GM03348 (cell line): ENCODE measurements at regions not wholly inside any gene's neighbourhood (a gene's known extent, or its start where the extent isn't known, plus 50 kb on each side); places are given as distances from the start of the nearest gene placed in this dataset.
A peak's percentile ranks its signal among the peaks of the same experiment; 100 is the strongest.

Source experiments
- DNase-seq: peaks from one replicate; pipeline ENCODE4 v3.0.0; 2012; ENCODE audit warnings: low spot score

- no peak for DNase-seq
Measured at GRCh38 chr11:36877149-36877548, 279.1 kb upstream of the RAG2 start.

DNA sequence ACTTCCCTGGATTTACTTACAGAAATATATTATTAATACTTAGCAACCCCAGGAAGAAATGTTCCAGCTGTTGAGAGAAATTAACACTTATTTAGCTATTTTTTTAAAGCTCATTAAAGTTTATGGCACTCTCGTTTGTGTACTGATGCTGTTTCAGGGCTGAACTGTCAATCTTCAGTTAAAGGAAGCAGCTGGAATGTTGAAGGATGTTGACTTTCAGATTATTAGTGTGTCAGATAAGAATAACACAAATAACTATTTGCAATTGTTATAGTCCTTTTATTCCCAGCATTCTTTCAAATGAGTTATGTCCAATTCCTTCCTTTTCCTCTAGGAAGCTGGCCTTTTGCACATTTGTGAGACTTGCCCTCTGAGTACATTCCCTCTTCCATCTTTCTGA is 278.2 kb upstream of the RAG2 start:
- DNase-seq = no peak

GRCh38 chr11:36874291-36874690 is 276.3 kb upstream of the RAG2 start:
- no peak for DNase-seq

- no peak for DNase-seq
Measured at GRCh38 chr11:36870361-36870760, 272.3 kb upstream of the RAG2 start.

DNA sequence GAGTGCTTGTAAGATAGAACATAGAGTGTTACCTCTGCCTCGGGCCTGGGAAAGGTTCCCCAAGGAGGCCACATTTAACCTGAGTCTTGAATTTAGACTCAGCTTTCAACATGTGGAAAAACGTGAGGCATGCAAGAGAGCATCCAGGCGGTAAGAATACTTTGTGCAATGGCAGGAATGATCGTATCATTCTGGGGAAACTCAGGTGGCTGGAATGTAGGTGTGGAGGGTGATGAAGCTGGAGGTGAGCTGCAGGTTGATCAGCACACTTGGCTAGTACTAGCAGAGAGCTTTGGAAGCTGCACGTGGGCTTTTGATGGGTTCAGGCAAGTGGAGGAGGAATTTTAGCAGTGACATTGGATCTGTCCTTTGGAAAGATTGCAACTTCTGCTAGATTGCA is 270.3 kb upstream of the RAG2 start:
- no peak for DNase-seq

DNA sequence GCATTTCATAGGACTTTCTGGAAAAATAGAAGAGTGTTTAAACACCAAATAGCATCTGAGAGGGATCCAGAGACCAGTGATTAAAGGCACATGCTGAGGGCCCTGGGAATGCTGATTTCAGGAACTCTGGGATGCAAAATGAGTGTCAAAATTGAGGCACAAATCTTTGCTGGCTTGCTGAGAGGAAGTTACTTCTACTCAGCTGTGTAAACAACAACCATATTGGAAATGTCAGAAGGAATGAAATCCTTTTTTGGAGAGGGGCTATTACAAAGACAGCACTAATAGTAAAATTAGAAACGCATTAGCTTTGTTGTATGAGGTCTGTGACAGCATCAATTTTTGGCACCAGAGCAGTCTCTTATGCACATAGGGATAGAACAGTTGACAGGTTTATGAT is 267.8 kb upstream of the RAG2 start:
- DNase-seq = no peak

DNA sequence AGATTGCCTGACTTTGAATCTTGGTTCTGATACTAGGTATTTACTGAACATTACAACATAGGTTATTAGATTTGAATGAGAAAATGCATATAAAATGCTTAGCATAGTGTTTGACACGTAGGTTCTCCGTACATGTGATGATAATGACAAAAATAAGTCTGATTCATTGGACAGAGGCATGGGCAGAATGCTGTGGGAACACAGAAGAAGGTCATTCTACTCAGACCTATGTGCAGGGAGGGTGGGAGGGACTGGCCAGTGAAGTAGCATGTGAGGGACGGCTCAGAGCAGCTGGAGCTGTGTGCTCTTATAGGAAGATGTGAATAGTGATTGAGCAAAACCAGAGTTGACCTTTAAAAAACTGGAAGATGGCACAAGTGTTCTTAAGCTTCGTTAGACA is 256.8 kb upstream of the RAG2 start:
- DNase-seq = no peak

- no peak for DNase-seq
Measured at GRCh38 chr11:36848660-36849059, 250.6 kb upstream of the RAG2 start.

DNA sequence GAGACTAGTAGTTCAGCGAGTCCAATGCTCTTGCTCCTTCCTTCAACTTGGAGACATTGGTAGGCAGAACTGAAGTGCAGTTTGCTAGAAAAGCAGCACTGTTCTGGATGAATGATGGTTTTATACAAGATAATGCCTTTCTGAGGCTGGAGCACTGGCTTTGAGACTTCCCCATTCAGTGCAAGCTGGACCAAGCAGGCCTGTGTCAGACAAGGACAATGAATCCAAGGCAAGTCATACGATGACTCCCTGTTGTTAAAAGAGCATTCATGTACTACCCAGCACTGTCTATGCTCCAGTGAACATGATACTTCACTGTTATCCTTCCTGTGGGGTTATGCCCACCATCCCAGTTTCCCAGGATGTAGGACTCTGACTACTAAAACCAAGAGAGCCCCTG is 242.3 kb upstream of the RAG2 start:
- DNase-seq = no peak

GRCh38 chr11:36837831-36838437 is 239.9 kb upstream of the RAG2 start:
- DNase-seq = no peak

- no peak for DNase-seq
Measured at GRCh38 chr11:36825251-36825650, 227.2 kb upstream of the RAG2 start.

DNA sequence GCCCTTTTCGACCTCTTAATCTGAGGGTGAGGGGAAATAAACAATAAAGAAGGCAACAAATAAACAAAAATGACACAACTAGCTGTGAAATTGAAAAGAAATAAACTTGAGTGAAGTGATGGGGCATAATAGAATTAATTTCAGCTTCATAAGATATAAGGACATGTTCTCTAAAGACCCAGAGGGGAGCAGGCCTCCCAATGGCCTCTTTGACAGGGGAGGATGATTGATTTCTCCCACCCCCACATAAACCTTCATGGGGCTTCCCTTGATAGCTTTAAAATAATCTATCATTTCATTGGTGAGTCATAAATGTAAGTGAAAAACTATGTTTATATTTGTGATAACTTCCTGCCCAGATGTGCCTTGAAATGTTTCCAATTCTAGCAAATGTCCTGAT is 226.3 kb upstream of the RAG2 start:
- no peak for DNase-seq

GRCh38 chr11:36822829-36823228 is 224.8 kb upstream of the RAG2 start:
- no peak for DNase-seq

GRCh38 chr11:36818410-36818809 is 220.4 kb upstream of the RAG2 start:
- DNase-seq = peak; percentile 17

GRCh38 chr11:36817336-36817965 is 219.4 kb upstream of the RAG2 start:
- no peak for DNase-seq

GRCh38 chr11:36809303-36809702 is 211.3 kb upstream of the RAG2 start:
- DNase-seq = no peak

DNA sequence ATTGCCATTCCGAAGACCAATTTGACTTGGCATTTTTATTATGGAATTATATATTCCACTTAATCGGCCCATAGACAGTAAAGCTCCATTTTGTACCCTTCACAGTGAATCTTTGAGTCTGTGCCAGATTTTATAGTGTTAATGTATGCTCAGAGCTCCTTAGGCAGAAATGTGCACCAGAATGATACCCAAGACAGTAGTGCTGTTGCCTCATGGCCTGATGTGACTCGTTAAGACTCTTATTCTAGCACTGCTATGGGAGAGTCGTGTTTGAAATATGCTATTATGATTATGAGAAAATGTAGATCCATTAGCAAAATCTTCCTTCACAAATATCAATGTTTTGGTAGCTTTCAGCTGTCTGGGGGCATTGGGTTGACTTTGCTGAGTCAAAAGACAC is 209.8 kb upstream of the RAG2 start:
- DNase-seq = no peak

GRCh38 chr11:36803084-36803483 is 205.0 kb upstream of the RAG2 start:
- no peak for DNase-seq

- no peak for DNase-seq
Measured at GRCh38 chr11:36792996-36793914, 195.2 kb upstream of the RAG2 start.

DNA sequence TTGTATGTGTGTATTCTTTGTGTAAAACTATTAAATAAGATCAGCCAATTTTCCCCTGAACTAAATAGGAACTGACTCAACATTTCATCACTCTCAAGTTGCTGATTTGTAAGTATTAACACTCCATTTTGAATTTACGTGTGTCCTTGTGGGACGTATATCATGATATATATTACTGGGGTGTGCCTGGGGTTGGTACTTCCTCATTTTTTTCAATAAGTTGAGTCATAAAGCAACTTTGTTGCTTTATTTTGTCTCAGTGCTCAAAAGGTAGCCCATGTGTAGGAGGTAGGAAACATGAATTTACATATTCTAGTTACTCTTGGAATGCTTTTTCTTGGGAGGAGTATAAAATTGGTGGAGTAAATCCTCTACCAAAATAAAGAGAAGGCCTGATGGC is 193.9 kb upstream of the RAG2 start:
- DNase-seq = no peak

GRCh38 chr11:36790526-36790925 is 192.5 kb upstream of the RAG2 start:
- no peak for DNase-seq

- DNase-seq = no peak
Measured at GRCh38 chr11:36783808-36784207, 185.8 kb upstream of the RAG2 start.

DNA sequence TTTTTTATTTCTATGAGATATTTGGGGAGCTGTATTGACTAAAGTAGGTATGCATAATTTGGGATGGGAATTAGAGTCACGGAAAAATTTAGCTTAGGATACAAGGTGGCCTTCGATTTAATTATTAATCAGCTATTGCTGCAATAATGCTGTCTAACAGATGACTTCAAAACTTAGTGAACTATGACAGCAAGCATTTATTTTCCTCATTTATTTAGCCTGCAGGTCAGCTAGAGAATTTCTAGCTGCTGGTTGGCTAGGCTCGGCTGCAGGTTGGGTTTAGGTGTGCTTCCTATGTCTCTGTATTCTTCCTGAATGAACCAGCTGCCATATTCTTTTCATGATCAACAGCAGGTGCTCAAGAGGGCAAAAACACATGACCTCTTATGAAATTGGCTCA is 181.8 kb upstream of the RAG2 start:
- no peak for DNase-seq
